ENCODE measurements at regions not wholly inside any gene's neighbourhood (a gene's known extent, or its start where the extent isn't known, plus 50 kb on each side); places are given as distances from the start of the nearest gene placed in this dataset.

DNA sequence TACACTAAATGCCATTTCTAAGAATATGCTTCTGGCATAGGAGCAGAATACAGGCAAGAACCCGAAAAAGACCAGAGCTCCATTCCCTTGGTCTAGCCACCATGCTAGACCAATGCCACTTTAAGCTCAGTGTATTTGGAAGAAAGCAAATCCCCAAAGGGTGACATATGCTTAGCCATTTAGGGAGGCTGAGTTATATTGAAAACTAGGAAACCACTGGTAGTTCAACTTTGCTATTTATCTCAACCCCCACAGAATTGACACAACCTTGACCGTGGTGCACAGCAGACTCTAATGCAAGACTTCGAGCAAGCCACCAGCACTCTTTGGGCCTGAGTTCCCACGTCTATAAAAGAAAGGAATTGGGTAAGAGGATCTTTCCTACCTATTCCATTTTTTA lies 167.9 kb downstream of the ADSS2 start:
- no peaks in the 10 kb centered on the region for H3K4me1 ChIP-seq (ENCODE audit: control insufficient read depth, insufficient read depth, low read length)
- no peak overlapping the region for H3K27ac ChIP-seq (ENCODE audit: extremely low read depth, low read depth, low read length)
- ChIA-PET POLR2A (interaction anchor here (0.7 kb wide), 1 partner anchor 16 kb away, joined by 3 read pairs; no protein-coding TSS in a partner anchor), CTCF (interaction anchor here (0.5 to 1.5 kb wide), 4 partner anchors 16 to 940 kb away, joined by 3 to 5 read pairs (median 4); no protein-coding TSS in a partner anchor)
- H3K36me3 ChIP-seq (ENCODE audit: control insufficient read depth in 2 of 2, insufficient read depth in 1 of 2, low read length in 2 of 2): no peaks in the 10 kb centered on the region
- TF ChIP-seq, protein P1, sequence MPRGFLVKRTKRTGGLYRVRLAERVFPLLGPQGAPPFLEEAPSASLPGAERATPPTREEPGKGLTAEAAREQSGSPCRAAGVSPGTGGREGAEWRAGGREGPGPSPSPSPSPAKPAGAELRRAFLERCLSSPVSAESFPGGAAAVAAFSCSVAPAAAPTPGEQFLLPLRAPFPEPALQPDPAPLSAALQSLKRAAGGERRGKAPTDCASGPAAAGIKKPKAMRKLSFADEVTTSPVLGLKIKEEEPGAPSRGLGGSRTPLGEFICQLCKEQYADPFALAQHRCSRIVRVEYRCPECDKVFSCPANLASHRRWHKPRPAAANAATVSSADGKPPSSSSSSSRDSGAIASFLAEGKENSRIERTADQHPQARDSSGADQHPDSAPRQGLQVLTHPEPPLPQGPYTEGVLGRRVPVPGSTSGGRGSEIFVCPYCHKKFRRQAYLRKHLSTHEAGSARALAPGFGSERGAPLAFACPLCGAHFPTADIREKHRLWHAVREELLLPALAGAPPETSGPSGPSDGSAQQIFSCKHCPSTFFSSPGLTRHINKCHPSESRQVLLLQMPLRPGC (tag by site-specific recombination; IDR thresholded peaks at IDR 0.05): no peak
- TF ChIP-seq ZNF600 (tag by site-specific recombination; IDR thresholded peaks at IDR 0.05): no peak
- TF ChIP-seq, protein P2, sequence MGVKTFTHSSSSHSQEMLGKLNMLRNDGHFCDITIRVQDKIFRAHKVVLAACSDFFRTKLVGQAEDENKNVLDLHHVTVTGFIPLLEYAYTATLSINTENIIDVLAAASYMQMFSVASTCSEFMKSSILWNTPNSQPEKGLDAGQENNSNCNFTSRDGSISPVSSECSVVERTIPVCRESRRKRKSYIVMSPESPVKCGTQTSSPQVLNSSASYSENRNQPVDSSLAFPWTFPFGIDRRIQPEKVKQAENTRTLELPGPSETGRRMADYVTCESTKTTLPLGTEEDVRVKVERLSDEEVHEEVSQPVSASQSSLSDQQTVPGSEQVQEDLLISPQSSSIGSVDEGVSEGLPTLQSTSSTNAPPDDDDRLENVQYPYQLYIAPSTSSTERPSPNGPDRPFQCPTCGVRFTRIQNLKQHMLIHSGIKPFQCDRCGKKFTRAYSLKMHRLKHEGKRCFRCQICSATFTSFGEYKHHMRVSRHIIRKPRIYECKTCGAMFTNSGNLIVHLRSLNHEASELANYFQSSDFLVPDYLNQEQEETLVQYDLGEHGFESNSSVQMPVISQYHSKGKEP (tag by site-specific recombination; IDR thresholded peaks at IDR 0.05): no peak
- TF ChIP-seq OSR2 (tag by site-specific recombination; IDR thresholded peaks at IDR 0.05): no peak
- no peak for TF ChIP-seq ZNF248 (tag by site-specific recombination; IDR thresholded peaks at IDR 0.05)
- no peak for TF ChIP-seq ZNF571 (tag by site-specific recombination; IDR thresholded peaks at IDR 0.05)
- TF ChIP-seq, protein P3, sequence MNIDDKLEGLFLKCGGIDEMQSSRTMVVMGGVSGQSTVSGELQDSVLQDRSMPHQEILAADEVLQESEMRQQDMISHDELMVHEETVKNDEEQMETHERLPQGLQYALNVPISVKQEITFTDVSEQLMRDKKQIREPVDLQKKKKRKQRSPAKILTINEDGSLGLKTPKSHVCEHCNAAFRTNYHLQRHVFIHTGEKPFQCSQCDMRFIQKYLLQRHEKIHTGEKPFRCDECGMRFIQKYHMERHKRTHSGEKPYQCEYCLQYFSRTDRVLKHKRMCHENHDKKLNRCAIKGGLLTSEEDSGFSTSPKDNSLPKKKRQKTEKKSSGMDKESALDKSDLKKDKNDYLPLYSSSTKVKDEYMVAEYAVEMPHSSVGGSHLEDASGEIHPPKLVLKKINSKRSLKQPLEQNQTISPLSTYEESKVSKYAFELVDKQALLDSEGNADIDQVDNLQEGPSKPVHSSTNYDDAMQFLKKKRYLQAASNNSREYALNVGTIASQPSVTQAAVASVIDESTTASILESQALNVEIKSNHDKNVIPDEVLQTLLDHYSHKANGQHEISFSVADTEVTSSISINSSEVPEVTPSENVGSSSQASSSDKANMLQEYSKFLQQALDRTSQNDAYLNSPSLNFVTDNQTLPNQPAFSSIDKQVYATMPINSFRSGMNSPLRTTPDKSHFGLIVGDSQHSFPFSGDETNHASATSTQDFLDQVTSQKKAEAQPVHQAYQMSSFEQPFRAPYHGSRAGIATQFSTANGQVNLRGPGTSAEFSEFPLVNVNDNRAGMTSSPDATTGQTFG (tag by site-specific recombination; IDR thresholded peaks at IDR 0.05; ENCODE audit: borderline replicate concordance): no peak
- TF ChIP-seq, protein P4, sequence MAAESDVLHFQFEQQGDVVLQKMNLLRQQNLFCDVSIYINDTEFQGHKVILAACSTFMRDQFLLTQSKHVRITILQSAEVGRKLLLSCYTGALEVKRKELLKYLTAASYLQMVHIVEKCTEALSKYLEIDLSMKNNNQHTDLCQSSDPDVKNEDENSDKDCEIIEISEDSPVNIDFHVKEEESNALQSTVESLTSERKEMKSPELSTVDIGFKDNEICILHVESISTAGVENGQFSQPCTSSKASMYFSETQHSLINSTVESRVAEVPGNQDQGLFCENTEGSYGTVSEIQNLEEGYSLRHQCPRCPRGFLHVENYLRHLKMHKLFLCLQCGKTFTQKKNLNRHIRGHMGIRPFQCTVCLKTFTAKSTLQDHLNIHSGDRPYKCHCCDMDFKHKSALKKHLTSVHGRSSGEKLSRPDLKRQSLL (tag by site-specific recombination; IDR thresholded peaks at IDR 0.05): no peak
- TF ChIP-seq ZNF174 (tag by site-specific recombination; IDR thresholded peaks at IDR 0.05): no peak
- TF ChIP-seq, protein P5, sequence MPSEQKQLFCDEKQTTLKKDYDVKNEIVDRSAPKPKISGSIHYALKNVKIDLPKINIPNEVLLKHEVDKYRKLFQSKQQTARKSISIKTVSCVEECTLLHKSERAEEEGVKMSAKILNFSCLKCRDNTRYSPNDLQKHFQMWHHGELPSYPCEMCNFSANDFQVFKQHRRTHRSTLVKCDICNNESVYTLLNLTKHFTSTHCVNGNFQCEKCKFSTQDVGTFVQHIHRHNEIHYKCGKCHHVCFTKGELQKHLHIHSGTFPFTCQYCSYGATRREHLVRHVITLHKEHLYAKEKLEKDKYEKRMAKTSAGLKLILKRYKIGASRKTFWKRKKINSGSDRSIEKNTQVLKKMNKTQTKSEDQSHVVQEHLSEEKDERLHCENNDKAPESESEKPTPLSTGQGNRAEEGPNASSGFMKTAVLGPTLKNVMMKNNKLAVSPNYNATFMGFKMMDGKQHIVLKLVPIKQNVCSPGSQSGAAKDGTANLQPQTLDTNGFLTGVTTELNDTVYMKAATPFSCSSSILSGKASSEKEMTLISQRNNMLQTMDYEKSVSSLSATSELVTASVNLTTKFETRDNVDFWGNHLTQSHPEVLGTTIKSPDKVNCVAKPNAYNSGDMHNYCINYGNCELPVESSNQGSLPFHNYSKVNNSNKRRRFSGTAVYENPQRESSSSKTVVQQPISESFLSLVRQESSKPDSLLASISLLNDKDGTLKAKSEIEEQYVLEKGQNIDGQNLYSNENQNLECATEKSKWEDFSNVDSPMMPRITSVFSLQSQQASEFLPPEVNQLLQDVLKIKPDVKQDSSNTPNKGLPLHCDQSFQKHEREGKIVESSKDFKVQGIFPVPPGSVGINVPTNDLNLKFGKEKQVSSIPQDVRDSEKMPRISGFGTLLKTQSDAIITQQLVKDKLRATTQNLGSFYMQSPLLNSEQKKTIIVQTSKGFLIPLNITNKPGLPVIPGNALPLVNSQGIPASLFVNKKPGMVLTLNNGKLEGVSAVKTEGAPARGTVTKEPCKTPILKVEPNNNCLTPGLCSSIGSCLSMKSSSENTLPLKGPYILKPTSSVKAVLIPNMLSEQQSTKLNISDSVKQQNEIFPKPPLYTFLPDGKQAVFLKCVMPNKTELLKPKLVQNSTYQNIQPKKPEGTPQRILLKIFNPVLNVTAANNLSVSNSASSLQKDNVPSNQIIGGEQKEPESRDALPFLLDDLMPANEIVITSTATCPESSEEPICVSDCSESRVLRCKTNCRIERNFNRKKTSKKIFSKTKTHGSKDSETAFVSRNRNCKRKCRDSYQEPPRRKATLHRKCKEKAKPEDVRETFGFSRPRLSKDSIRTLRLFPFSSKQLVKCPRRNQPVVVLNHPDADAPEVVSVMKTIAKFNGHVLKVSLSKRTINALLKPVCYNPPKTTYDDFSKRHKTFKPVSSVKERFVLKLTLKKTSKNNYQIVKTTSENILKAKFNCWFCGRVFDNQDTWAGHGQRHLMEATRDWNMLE (tag by site-specific recombination; conservative IDR thresholded peaks at IDR 0.05; ENCODE audit: low read depth): no peak
- TF ChIP-seq ZNF133 (tag by site-specific recombination; IDR thresholded peaks at IDR 0.05): no peak
- TF ChIP-seq SCRT2 (tag by site-specific recombination; IDR thresholded peaks at IDR 0.05): no peak
- no peak for TF ChIP-seq ZNF394 (tag by site-specific recombination; IDR thresholded peaks at IDR 0.05; ENCODE audit: borderline replicate concordance)
- TF ChIP-seq, protein P6, sequence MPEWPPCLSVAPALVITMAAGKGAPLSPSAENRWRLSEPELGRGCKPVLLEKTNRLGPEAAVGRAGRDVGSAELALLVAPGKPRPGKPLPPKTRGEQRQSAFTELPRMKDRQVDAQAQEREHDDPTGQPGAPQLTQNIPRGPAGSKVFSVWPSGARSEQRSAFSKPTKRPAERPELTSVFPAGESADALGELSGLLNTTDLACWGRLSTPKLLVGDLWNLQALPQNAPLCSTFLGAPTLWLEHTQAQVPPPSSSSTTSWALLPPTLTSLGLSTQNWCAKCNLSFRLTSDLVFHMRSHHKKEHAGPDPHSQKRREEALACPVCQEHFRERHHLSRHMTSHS (tag by site-specific recombination; IDR thresholded peaks at IDR 0.05): no peak
- no peak for TF ChIP-seq ZNF121 (tag by site-specific recombination; IDR thresholded peaks at IDR 0.05)
- TF ChIP-seq BCL11B (tag by site-specific recombination; IDR thresholded peaks at IDR 0.05; ENCODE audit: low read depth): no peak
- TF ChIP-seq ZFP3 (tag by site-specific recombination; IDR thresholded peaks at IDR 0.05; ENCODE audit: low read depth): no peak
- no peak for TF ChIP-seq ZNF785 (tag by site-specific recombination; IDR thresholded peaks at IDR 0.05)
- no peak for TF ChIP-seq ZBTB7A (tag by site-specific recombination; IDR thresholded peaks at IDR 0.05; ENCODE audit: low read depth)
- H3K9me3 ChIP-seq (ENCODE audit: control insufficient read depth, insufficient read depth, low read depth, low read length): no peaks in the 10 kb centered on the region
- H3K4me3 ChIP-seq (ENCODE audit: low read depth, low read length): no peak overlapping the region
